GM23248 (cell line): ENCODE measurements at regions not wholly inside any gene's neighbourhood (a gene's known extent, or its start where the extent isn't known, plus 50 kb on each side); places are given as distances from the start of the nearest gene placed in this dataset.

Experiments used
- DNase-seq: peaks from one replicate; pipeline ENCODE4 v3.0.0-alpha.2; 2015
- H2AFZ ChIP-seq: fragments of 200-600 bp; sonication (generic); 2 replicates; pipeline ENCODE4 v1.6.1; 2016; ENCODE audit warnings: antibody characterized with exemption
- H3F3A ChIP-seq: fragments of 200-600 bp; sonication (generic); 2 replicates; pipeline ENCODE4 v1.6.1; 2016; ENCODE audit warnings: mild to moderate bottlenecking, antibody characterized with exemption, mixed run types; ENCODE audit not compliant: insufficient read depth
- H3K27ac ChIP-seq: fragments of 200-600 bp; sonication (generic); 2 replicates; pipeline ENCODE4 v1.5.1; 2016; ENCODE audit warnings: mild to moderate bottlenecking
- H3K27me3 ChIP-seq: fragments of 200-600 bp; sonication (generic); replicated peaks from 2 replicates; pipeline ENCODE4 v1.6.1; 2016; ENCODE audit warnings: mild to moderate bottlenecking; ENCODE audit not compliant: insufficient read depth
- H3K36me3 ChIP-seq: fragments of 200-600 bp; sonication (generic); 2 replicates; pipeline ENCODE4 v1.6.1; 2016; ENCODE audit warnings: low read depth, mild to moderate bottlenecking
- H3K4me1 ChIP-seq: fragments of 200-600 bp; sonication (generic); 2 replicates; pipeline ENCODE4 v1.6.1; 2016; ENCODE audit warnings: mild to moderate bottlenecking; ENCODE audit not compliant: insufficient read depth
- H3K4me2 ChIP-seq: fragments of 200-600 bp; sonication (generic); one replicate; pipeline ENCODE4 v1.6.1; 2016; ENCODE audit warnings: mild to moderate bottlenecking; ENCODE audit not compliant: unreplicated experiment
- H3K4me3 ChIP-seq: fragments of 200-600 bp; sonication (generic); 2 replicates; pipeline ENCODE4 v1.5.1; 2016; ENCODE audit warnings: mild to moderate bottlenecking
- H3K79me2 ChIP-seq: fragments of 200-600 bp; sonication (generic); 2 replicates; pipeline ENCODE4 v1.6.1; 2016; ENCODE audit warnings: mild to moderate bottlenecking; ENCODE audit not compliant: insufficient read depth
- H3K9ac ChIP-seq: fragments of 200-600 bp; sonication (generic); 2 replicates; pipeline ENCODE4 v1.6.1; 2016; ENCODE audit warnings: mild to moderate bottlenecking
- H3K9me2 ChIP-seq: fragments of 200-600 bp; sonication (generic); 2 replicates; pipeline ENCODE4 v1.6.1; 2016; ENCODE audit warnings: mixed run types, mild to moderate bottlenecking, moderate library complexity; ENCODE audit not compliant: insufficient read depth
- H3K9me3 ChIP-seq: fragments of 200-600 bp; sonication (generic); one replicate; pipeline ENCODE4 v1.6.1; 2017; ENCODE audit warnings: low read depth
- H4K20me1 ChIP-seq: fragments of 200-600 bp; sonication (generic); 2 replicates; pipeline ENCODE4 v1.6.0; 2016; ENCODE audit not compliant: insufficient read depth
- EZH2 ChIP-seq: fragments of 200-600 bp; sonication (generic); IDR thresholded peaks from 2 replicates; pipeline ENCODE4 v1.6.1; 2018; ENCODE audit warnings: antibody characterized with exemption, mild to moderate bottlenecking; ENCODE audit not compliant: insufficient read depth, poor library complexity, severe bottlenecking
- EZH2phosphoT487 ChIP-seq: fragments of 200-600 bp; sonication (generic); IDR thresholded peaks from 2 replicates; pipeline ENCODE4 v1.6.1; 2018; ENCODE audit warnings: antibody characterized with exemption, moderate library complexity, mild to moderate bottlenecking, low read depth; ENCODE audit not compliant: insufficient read depth
- WGBS, 2 experiments: methylation state at CpG; one replicate each; pipeline ENCODE4 v1.1.6; 2015 to 2017; ENCODE audit warnings: low lambda C conversion rate in 2 of 2, low coverage in 1 of 2; ENCODE audit errors: missing lambda C conversion rate in 2 of 2; 5-methylcytosine and 5-hydroxymethylcytosine counted together
- in situ Hi-C: fragments of 300-500 bp; cut with MboI; formaldehyde crosslinking; loops from 2 replicates; pipeline ENCODE4 v1.15.0; 2020

DNA sequence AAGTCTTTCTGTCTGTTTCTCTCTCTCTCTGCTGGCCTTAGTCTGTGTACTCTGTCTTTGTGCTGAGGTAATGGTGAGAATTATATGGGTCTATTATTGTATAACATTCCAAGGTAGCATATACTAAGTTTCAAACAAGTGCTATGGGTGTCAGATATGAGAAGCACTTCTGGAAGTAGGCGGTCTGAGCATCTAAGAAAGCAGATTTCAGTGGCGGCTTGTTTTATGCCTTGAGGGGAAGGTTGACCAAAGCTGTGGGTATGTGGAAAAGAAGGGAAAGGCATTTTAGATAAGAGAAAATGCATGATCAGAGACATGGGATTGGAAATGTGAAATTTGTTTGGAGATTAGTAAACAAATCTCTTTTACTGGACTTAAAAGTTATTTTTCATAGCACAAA is 348.5 kb downstream of the RFC3 start:
- peaks cover 19% of the 10 kb centered on the region for H3F3A ChIP-seq
- no peak overlapping the region for H3K9ac ChIP-seq
- no peak for TF ChIP-seq EZH2phosphoT487
- no peak for TF ChIP-seq EZH2
- H3K4me3 ChIP-seq = no peak overlapping the region
- H3K9me3 ChIP-seq = no peaks in the 10 kb centered on the region
- peaks cover 23% of the 10 kb centered on the region for H3K4me1 ChIP-seq
- H3K27me3 ChIP-seq = no peaks in the 10 kb centered on the region
- H3K4me2 ChIP-seq = no peak overlapping the region
- no peaks in the 10 kb centered on the region for H3K79me2 ChIP-seq
- in situ Hi-C loops = no loop called here
- DNase-seq = no peak
- no peaks in the 10 kb centered on the region for H4K20me1 ChIP-seq
- no peak overlapping the region for H3K27ac ChIP-seq
- H2AFZ ChIP-seq = no peak overlapping the region
- H3K9me2 ChIP-seq = no peaks in the 10 kb centered on the region
- no peaks in the 10 kb centered on the region for H3K36me3 ChIP-seq
- WGBS, 2 experiments = 88 to 95% methylated on average over 2 of the region's 2 CpGs

DNA sequence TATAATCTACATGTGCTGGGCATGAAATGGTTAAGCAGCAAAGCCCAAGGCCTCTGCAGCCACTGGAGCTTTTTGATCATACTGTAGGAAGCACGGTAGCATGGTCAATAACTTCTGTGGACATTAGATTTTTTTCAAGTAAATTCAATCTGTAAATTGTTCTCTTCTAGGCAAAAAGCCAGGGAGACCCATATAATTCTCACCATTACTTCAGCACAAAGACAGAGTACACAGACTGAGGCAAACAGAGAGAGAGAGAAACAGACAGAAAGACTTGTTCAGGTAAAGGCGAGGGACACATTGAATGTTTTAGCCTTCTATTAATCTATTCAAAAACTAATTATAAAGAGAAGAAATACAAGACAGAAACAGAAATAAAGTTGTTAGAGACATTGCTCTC is 349.4 kb downstream of the RFC3 start:
- Histone ChIP-seq H3K27ac (no peak overlapping the region), H3K9me2 (no peaks in the 10 kb centered on the region), H3K9ac (no peak overlapping the region), H3K9me3 (no peaks in the 10 kb centered on the region), H4K20me1 (no peaks in the 10 kb centered on the region), H3K79me2 (no peaks in the 10 kb centered on the region), H3F3A (peaks cover 10% of the 10 kb centered on the region), H2AFZ (no peak overlapping the region), H3K4me2 (no peak overlapping the region), H3K27me3 (no peaks in the 10 kb centered on the region), H3K4me1 (peaks cover 18% of the 10 kb centered on the region), H3K4me3 (no peak overlapping the region), H3K36me3 (no peaks in the 10 kb centered on the region)
- in situ Hi-C loops = no loop called here
- no peak for DNase-seq
- TF ChIP-seq EZH2phosphoT487 = no peak
- 88 to 89% methylated on average over 2 of the region's 2 CpGs for WGBS, 2 experiments

DNA sequence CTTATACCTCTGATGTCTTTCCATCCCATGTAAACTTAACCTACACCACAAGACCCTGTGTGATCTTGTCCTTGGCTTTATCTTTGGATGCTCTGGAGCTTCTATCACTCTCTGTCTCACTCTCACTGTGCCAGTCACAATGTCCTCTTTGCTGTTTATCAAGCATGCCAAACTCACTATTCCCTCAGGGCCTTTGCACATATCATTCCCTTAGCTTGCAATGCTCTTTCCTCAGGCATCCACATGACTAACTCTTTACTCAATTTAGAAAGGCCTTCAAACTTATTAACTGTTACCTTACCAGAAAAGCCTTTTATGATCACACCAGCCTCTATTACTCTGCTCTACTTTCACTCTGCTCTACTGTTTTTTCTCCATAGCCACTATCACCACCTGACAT is 354.1 kb downstream of the RFC3 start:
- H3K27me3 ChIP-seq = no peaks in the 10 kb centered on the region
- DNase-seq = peak; percentile 38

DNA sequence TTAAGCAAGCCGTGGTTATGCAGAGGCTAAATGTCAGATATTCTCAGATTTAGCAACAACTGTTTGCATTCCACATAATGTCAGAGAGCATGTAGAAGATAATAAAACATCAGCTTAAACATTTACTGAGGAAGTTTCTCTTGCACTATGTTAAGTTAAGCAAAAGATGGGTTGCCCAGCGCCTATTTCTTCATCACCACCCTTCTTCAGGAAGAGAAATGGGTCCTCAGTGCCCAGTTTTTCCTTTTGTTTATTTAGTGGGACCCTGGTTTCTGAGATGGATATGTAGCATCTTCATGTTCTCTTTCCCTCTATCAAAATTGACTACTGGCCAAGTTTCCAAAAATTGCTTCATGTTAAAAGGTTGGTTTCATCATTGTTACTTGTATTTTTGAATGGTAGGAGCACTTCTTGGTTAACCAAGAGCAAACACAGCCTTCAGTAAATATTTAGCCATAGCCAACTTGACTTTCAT is 356.8 kb downstream of the RFC3 start:
- H3K4me2 ChIP-seq = peak overlapping the region; percentile 48
- DNase-seq = peak; percentile 50
- H4K20me1 ChIP-seq = no peaks in the 10 kb centered on the region
- H3K4me1 ChIP-seq = peaks cover 38% of the 10 kb centered on the region
- no peaks in the 10 kb centered on the region for H3K27me3 ChIP-seq
- WGBS, 2 experiments = 61 to 67% methylated on average over 2 of the region's 2 CpGs
- peaks cover 20% of the 10 kb centered on the region for H3F3A ChIP-seq
- peak overlapping the region; percentile 10 for H3K27ac ChIP-seq
- in situ Hi-C loops = no loop called here
- H3K9me3 ChIP-seq = no peaks in the 10 kb centered on the region
- H2AFZ ChIP-seq = 0 out of 2 replicates have a peak overlapping the region, but pooled peaks have one; percentile 14
- H3K79me2 ChIP-seq = no peaks in the 10 kb centered on the region
- no peaks in the 10 kb centered on the region for H3K36me3 ChIP-seq
- H3K4me3 ChIP-seq = no peak overlapping the region
- no peak for TF ChIP-seq EZH2
- no peak for TF ChIP-seq EZH2phosphoT487
- H3K9ac ChIP-seq = no peak overlapping the region
- H3K9me2 ChIP-seq = no peaks in the 10 kb centered on the region

More for the DNA sequence above, 354.1 kb downstream of the RFC3 start:
- no peaks in the 10 kb centered on the region for H3K36me3 ChIP-seq
- no peaks in the 10 kb centered on the region for H3K9me3 ChIP-seq
- no peaks in the 10 kb centered on the region for H3K9me2 ChIP-seq
- H2AFZ ChIP-seq = peak overlapping the region; percentile 15; the same call in 1 of the 2 replicates
- TF ChIP-seq EZH2phosphoT487 (no peak), EZH2 (no peak)
- H3K27ac ChIP-seq = no peak overlapping the region
- H3K79me2 ChIP-seq = no peaks in the 10 kb centered on the region
- H3F3A ChIP-seq = peaks cover 14% of the 10 kb centered on the region; the same call in 1 of the 2 replicates
- H4K20me1 ChIP-seq = no peaks in the 10 kb centered on the region
- H3K4me2 ChIP-seq = no peak overlapping the region
- in situ Hi-C loops = no loop called here
- no peak overlapping the region for H3K4me3 ChIP-seq
- peaks cover 24% of the 10 kb centered on the region for H3K4me1 ChIP-seq
- H3K9ac ChIP-seq = no peak overlapping the region

DNA sequence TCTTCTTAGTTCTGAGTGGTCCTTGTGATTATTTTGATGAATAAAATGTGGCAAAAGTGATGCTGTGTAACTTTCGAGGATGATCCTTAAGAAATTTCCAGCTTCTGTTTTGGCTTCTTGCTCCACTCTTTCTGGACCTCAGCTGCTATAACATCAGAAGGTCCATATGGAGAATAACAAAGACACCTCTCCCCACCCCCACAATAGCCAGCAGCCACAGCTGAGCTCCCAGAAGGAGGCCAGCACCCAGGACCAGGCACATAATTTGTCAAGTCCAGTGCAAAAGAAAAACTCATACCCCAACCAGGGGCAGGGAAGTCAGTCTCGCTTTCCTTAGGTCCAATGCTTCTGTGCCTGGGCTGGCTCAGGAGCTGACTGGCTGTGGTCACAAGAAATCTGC is 357.6 kb downstream of the RFC3 start:
- no peak overlapping the region for H3K9ac ChIP-seq
- H3K27me3 ChIP-seq = no peaks in the 10 kb centered on the region
- no peaks in the 10 kb centered on the region for H3K36me3 ChIP-seq
- H3K27ac ChIP-seq = no peak overlapping the region
- peaks cover 28% of the 10 kb centered on the region for H3F3A ChIP-seq
- no peaks in the 10 kb centered on the region for H3K9me2 ChIP-seq
- in situ Hi-C loops = no loop called here
- no peak overlapping the region for H3K4me2 ChIP-seq
- DNase-seq = no peak
- H3K4me3 ChIP-seq = no peak overlapping the region
- WGBS, 2 experiments = 71 to 76% methylated on average over 2 of the region's 2 CpGs
- H3K79me2 ChIP-seq = no peaks in the 10 kb centered on the region
- H4K20me1 ChIP-seq = no peaks in the 10 kb centered on the region
- peaks cover 46% of the 10 kb centered on the region for H3K4me1 ChIP-seq
- TF ChIP-seq EZH2phosphoT487 = no peak
- no peak for TF ChIP-seq EZH2
- H2AFZ ChIP-seq = no peak overlapping the region
- no peaks in the 10 kb centered on the region for H3K9me3 ChIP-seq
